B cell (primary cell): ENCODE measurements at regions not wholly inside any gene's neighbourhood (a gene's known extent, or its start where the extent isn't known, plus 50 kb on each side); places are given as distances from the start of the nearest gene placed in this dataset.

ENCODE experiments used
- ATAC-seq: fragments of 200-7000 bp; cut with Tn5 transposase; one replicate; pipeline ENCODE4 v1.10.0; 2021; ENCODE audit warnings: low read depth, mild to moderate bottlenecking, moderate number of reproducible peaks, moderate library complexity
- CTCF ChIA-PET: fragments of 350-600 bp; sonication (Branson Sonifier 250); formaldehyde crosslinking; loops from one replicate; lab custom pipeline; 2021; ENCODE audit warnings: antibody characterized with exemption, inconsistent platforms; lab: Charles Lee
- POLR2A ChIA-PET: fragments of 350-600 bp; sonication (Branson Sonifier 250); formaldehyde crosslinking; loops from one replicate; lab custom pipeline; 2021; ENCODE audit warnings: antibody characterized with exemption; lab: Charles Lee
- DNase-seq: peaks from one replicate; pipeline ENCODE4 v3.0.0; 2013
- H2AFZ ChIP-seq: 2 replicates; pipeline ENCODE4 v1.6.1; 2012; ENCODE audit warnings: mild to moderate bottlenecking, low read depth, low read length; ENCODE audit not compliant: insufficient read depth, poor library complexity, severe bottlenecking
- H3K27ac ChIP-seq, 2 donors: 1 replicate in 1 of 2; 2 replicates in 1 of 2; pipeline ENCODE4 v1.5.1; 2012 to 2013; ENCODE audit warnings: low read length in 2 of 2, mild to moderate bottlenecking in 2 of 2, moderate library complexity in 1 of 2
- H3K27me3 ChIP-seq, 4 experiments: fragments of 200-600 bp in 1 of 4; sonication (generic) in 1 of 4; replicated peaks in 1 of 4; 1 replicate in 2 of 4; 2 replicates in 2 of 4; pipeline versions ENCODE4 v1.6.1 to v1.7.0; 2013 to 2016; ENCODE audit warnings: low read length in 3 of 4, mild to moderate bottlenecking in 2 of 4, mixed read lengths in 1 of 4, moderate library complexity in 1 of 4; ENCODE audit not compliant: insufficient read depth in 4 of 4, control insufficient read depth in 3 of 4; ENCODE audit errors: control extremely low read depth in 1 of 4
- H3K36me3 ChIP-seq, 2 experiments: replicated peaks in 1 of 2; 1 replicate in 1 of 2; 2 replicates in 1 of 2; pipeline versions ENCODE4 v1.6.1 to v1.7.1; 2013; ENCODE audit warnings: low read length in 1 of 2; ENCODE audit not compliant: insufficient read depth in 2 of 2, control insufficient read depth in 1 of 2; ENCODE audit errors: control extremely low read depth in 1 of 2, extremely low read depth in 1 of 2
- H3K4me1 ChIP-seq, 2 donors: fragments of 200-600 bp in 1 of 2; sonication (generic) in 1 of 2; 1 replicate in 1 of 2; 2 replicates in 1 of 2; pipeline versions ENCODE4 v1.5.1 to v1.6.1; 2013 to 2017; ENCODE audit warnings: low read length in 2 of 2; ENCODE audit not compliant: control insufficient read depth in 2 of 2, insufficient read depth in 2 of 2
- H3K4me2 ChIP-seq: replicated peaks from 2 replicates; pipeline ENCODE3; 2012; ENCODE audit warnings: mild to moderate bottlenecking, low read depth, low read length; ENCODE audit not compliant: poor library complexity, severe bottlenecking
- H3K4me3 ChIP-seq, 5 experiments: fragments of 200-600 bp in 1 of 5; sonication (generic) in 1 of 5; 1 replicate in 3 of 5; 2 replicates in 2 of 5; pipeline versions ENCODE4 v1.5.1 to v1.7.0; 2011 to 2016; ENCODE audit warnings: low read length in 4 of 5, mild to moderate bottlenecking in 4 of 5, low read depth in 2 of 5, control low read depth in 1 of 5, moderate library complexity in 1 of 5; ENCODE audit not compliant: insufficient read depth in 1 of 5; ENCODE audit errors: control extremely low read depth in 1 of 5, extremely low read depth in 1 of 5
- H3K79me2 ChIP-seq: fragments of 200-600 bp; sonication (generic); one replicate; pipeline ENCODE4 v1.6.0; 2016; ENCODE audit warnings: low read length; ENCODE audit not compliant: control insufficient read depth, insufficient read depth
- H3K9ac ChIP-seq: fragments of 200-600 bp; sonication (generic); 2 replicates; pipeline ENCODE4 v1.6.1; 2017; ENCODE audit warnings: mild to moderate bottlenecking, low read length, moderate library complexity
- H3K9me3 ChIP-seq, 3 donors: one replicate each; pipeline versions ENCODE4 v1.6.1 to v1.7.1; 2013; ENCODE audit warnings: low read length in 2 of 3; ENCODE audit not compliant: control insufficient read depth in 2 of 3, insufficient read depth in 1 of 3; ENCODE audit errors: control extremely low read depth in 1 of 3
- H4K20me1 ChIP-seq: 2 replicates; pipeline ENCODE4 v1.6.0; 2012; ENCODE audit warnings: mild to moderate bottlenecking, low read length; ENCODE audit not compliant: insufficient read depth, control insufficient read depth, poor library complexity, severe bottlenecking
- H3K27ac Mint-ChIP-seq: one replicate; pipeline ENCODE4 v1.8.0; 2021; ENCODE audit warnings: mixed read lengths
- H3K27me3 Mint-ChIP-seq: one replicate; pipeline ENCODE4 v1.8.0; 2021; ENCODE audit warnings: mixed read lengths
- H3K4me1 Mint-ChIP-seq: one replicate; pipeline ENCODE4 v1.8.0; 2021; ENCODE audit warnings: mixed read lengths
- H3K4me3 Mint-ChIP-seq: one replicate; pipeline ENCODE4 v1.8.0; 2021; ENCODE audit warnings: mixed read lengths
- H3K9me3 Mint-ChIP-seq: one replicate; pipeline ENCODE4 v1.8.0; 2022; ENCODE audit warnings: mixed read lengths; ENCODE audit not compliant: insufficient read depth
- EZH2 ChIP-seq: IDR thresholded peaks from 2 replicates; pipeline ENCODE4 v1.6.1; 2012; ENCODE audit warnings: borderline replicate concordance, low read depth, mild to moderate bottlenecking, moderate library complexity, low read length; ENCODE audit not compliant: insufficient read depth, poor library complexity, severe bottlenecking
- WGBS: methylation state at CpG from one replicate; pipeline ENCODE4 v1.1.5; 2013; ENCODE audit warnings: missing lambda C conversion rate; ENCODE audit not compliant: insufficient coverage; 5-methylcytosine and 5-hydroxymethylcytosine counted together
- intact Hi-C: fragments of 100-400 bp; cut with micrococcal nuclease; formaldehyde crosslinking; loops from one replicate; pipeline ENCODE4 v1.10.0; 2022
- TF ChIP-seq, protein P1 (sequence below): fragments of 200-600 bp; IDR thresholded peaks from one replicate; pipeline ENCODE4 v1.8.0; 2022; ENCODE audit warnings: antibody characterized with exemption, mild to moderate bottlenecking

DNA sequence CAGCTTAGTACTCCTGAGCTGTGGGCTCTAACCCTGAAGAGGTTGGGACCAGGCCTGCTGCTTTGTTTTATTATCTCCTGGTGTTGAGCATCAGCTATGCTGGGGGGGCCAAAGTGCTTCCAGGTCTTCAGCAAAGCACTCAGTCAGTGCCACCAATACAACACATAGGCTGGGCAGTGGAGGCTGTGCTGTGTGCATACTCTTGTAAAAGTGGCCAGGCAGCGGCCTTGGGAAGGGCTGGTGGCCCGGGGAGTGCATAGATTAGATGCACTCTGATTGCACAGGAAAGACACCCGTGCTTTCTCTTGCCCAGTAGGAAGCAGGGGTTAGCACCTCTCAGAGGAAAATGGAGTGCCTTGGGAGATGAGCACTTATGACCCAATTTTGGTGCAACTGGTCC, 534.0 kb downstream of the ARAP2 start:
- Histone ChIP-seq H3K27ac (no peak overlapping the region), H3K9me3 (peaks cover 6 to 21% (median 10%) of the 10 kb centered on the region in 3 donors), H3K27me3 (no peaks in the 10 kb centered on the region), H3K4me1 (no peaks in the 10 kb centered on the region), H2AFZ (no peak overlapping the region), H3K9ac (no peak overlapping the region), H3K4me2 (no peak overlapping the region), H4K20me1 (no peaks in the 10 kb centered on the region), H3K4me3 (no peak overlapping the region), H3K36me3 (no peaks in the 10 kb centered on the region), H3K79me2 (no peaks in the 10 kb centered on the region)
- ChIA-PET POLR2A (no interaction called here), CTCF (no interaction called here)
- ATAC-seq (no peak), DNase-seq (no peak)
- 52% methylated on average over 2 of the region's 3 CpGs for WGBS
- intact Hi-C loops: no loop called here
- Mint-ChIP-seq H3K27ac (no peak overlapping the region), H3K4me1 (no peaks in the 10 kb centered on the region), H3K27me3 (no peaks in the 10 kb centered on the region), H3K9me3 (peaks cover 10% of the 10 kb centered on the region), H3K4me3 (no peak overlapping the region)
- TF ChIP-seq EZH2: no peak
- TF ChIP-seq, protein P1, sequence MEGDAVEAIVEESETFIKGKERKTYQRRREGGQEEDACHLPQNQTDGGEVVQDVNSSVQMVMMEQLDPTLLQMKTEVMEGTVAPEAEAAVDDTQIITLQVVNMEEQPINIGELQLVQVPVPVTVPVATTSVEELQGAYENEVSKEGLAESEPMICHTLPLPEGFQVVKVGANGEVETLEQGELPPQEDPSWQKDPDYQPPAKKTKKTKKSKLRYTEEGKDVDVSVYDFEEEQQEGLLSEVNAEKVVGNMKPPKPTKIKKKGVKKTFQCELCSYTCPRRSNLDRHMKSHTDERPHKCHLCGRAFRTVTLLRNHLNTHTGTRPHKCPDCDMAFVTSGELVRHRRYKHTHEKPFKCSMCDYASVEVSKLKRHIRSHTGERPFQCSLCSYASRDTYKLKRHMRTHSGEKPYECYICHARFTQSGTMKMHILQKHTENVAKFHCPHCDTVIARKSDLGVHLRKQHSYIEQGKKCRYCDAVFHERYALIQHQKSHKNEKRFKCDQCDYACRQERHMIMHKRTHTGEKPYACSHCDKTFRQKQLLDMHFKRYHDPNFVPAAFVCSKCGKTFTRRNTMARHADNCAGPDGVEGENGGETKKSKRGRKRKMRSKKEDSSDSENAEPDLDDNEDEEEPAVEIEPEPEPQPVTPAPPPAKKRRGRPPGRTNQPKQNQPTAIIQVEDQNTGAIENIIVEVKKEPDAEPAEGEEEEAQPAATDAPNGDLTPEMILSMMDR: no peak

DNA sequence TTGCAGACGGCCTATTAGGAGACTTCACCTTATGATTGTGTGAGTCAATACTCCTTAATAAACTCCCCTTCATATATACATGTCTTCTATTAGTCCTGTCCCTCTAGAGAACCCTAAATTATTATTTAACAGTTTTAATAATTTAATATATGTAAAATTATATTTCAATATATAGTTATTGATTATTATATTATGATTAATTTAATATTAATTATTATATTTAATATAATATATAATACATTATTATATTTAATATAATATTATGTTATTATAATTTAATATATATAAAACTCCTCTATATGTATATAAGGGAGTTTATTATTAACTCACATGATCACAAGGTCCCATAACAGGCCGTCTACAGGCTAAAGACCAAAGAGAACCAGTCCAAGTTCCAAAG, 533.2 kb downstream of the ARAP2 start:
- Histone ChIP-seq H3K79me2 (no peaks in the 10 kb centered on the region), H3K27ac (no peak overlapping the region), H4K20me1 (no peaks in the 10 kb centered on the region), H3K4me3 (no peak overlapping the region), H3K9me3 (peaks cover 6 to 21% (median 10%) of the 10 kb centered on the region in 3 donors), H3K36me3 (no peaks in the 10 kb centered on the region), H3K9ac (no peak overlapping the region), H2AFZ (no peak overlapping the region), H3K4me2 (no peak overlapping the region), H3K4me1 (no peaks in the 10 kb centered on the region), H3K27me3 (no peaks in the 10 kb centered on the region)
- no peak for ATAC-seq
- Mint-ChIP-seq H3K27ac (no peak overlapping the region), H3K4me1 (no peaks in the 10 kb centered on the region), H3K27me3 (no peaks in the 10 kb centered on the region), H3K9me3 (peaks cover 10% of the 10 kb centered on the region), H3K4me3 (no peak overlapping the region)
- no peak for DNase-seq
- no peak for TF ChIP-seq EZH2
- TF ChIP-seq, protein P1: no peak
- ChIA-PET CTCF (no interaction called here), POLR2A (no interaction called here)
- no CpG with 5 or more reads among the region's 2 CpGs for WGBS
- intact Hi-C loops: no loop called here
